ENCODE measurements at regions not wholly inside any gene's neighbourhood (a gene's known extent, or its start where the extent isn't known, plus 50 kb on each side); places are given as distances from the start of the nearest gene placed in this dataset.

DNA sequence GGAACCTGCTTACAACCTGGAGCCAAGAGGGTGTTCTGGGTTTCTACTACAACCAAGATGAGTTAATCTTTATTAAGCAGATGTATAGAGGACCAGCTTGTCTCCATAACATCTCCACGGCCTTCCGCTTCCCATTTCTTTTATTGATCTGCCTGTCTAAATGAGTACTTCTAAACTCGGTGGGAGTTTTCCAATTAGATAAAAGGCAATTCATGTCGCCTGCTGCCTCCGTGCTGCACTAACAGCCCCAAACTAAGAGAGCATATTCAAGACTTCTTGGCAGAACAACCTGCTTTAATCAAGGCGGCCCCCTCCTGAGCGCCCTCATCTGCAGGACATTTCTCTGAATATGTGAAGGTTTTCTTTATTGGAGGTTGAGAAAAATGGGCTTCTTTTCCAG, 270.1 kb downstream of the PDCD6IP start:
- H3K27ac ChIP-seq = no peak overlapping the region
- no peaks in the 10 kb centered on the region for H3K36me3 ChIP-seq
- intact Hi-C loops (cut with DNase I) = no loop called here
- no peak overlapping the region for H3K4me3 ChIP-seq
- ATAC-seq (no peak), DNase-seq (no peak)
- H3K27me3 ChIP-seq = no peaks in the 10 kb centered on the region
- TF ChIP-seq, protein P1, sequence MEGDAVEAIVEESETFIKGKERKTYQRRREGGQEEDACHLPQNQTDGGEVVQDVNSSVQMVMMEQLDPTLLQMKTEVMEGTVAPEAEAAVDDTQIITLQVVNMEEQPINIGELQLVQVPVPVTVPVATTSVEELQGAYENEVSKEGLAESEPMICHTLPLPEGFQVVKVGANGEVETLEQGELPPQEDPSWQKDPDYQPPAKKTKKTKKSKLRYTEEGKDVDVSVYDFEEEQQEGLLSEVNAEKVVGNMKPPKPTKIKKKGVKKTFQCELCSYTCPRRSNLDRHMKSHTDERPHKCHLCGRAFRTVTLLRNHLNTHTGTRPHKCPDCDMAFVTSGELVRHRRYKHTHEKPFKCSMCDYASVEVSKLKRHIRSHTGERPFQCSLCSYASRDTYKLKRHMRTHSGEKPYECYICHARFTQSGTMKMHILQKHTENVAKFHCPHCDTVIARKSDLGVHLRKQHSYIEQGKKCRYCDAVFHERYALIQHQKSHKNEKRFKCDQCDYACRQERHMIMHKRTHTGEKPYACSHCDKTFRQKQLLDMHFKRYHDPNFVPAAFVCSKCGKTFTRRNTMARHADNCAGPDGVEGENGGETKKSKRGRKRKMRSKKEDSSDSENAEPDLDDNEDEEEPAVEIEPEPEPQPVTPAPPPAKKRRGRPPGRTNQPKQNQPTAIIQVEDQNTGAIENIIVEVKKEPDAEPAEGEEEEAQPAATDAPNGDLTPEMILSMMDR (IDR thresholded peaks at IDR 0.05) = no peak
- no peaks in the 10 kb centered on the region for H3K4me1 ChIP-seq
- no peaks in the 10 kb centered on the region for H3K9me3 ChIP-seq

DNA sequence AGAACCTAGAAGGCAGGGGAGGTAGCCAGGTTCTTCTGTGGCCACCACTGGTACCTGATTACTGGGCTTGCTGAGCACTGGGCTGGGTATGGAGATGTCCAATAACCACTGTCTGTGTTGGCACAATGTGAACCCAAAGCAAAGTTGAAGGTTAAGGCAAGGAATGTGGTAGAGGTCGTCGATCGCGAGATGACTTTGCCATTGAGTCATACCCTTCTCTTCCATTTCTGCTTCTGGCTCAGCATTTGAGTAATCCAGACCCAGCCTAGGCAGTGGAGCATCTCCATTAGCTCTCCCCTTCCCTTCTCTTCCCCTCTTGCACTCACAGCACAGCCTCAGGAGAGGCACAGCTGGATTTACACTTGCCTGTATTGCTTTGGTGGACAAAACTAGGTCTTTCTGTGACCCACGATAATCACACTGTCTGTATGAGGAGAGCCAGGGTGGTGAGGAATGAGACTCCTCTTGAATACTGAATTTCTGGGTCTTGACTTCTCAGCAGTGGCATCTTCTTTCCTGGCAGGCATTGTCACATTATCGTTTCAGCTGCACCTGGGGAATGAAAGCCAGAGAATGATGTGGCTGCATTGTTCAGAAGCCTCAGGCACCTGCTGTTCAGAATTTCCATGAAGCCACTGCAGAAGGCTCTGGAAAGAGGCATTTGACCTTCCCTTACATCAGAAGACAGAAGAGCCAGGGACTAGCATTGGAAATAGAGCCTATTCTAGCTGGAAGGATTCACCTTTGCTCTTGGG, 272.6 kb downstream of the PDCD6IP start:
- Histone ChIP-seq H3K4me1 (no peaks in the 10 kb centered on the region), H3K36me3 (no peaks in the 10 kb centered on the region), H3K27me3 (no peaks in the 10 kb centered on the region), H3K4me3 (no peak overlapping the region), H3K27ac (no peak overlapping the region), H3K9me3 (no peaks in the 10 kb centered on the region)
- ATAC-seq = no peak
- intact Hi-C loops (cut with DNase I) = no loop called here
- TF ChIP-seq, protein P1 (IDR thresholded peaks at IDR 0.05) = no peak
- no peak for DNase-seq

DNA sequence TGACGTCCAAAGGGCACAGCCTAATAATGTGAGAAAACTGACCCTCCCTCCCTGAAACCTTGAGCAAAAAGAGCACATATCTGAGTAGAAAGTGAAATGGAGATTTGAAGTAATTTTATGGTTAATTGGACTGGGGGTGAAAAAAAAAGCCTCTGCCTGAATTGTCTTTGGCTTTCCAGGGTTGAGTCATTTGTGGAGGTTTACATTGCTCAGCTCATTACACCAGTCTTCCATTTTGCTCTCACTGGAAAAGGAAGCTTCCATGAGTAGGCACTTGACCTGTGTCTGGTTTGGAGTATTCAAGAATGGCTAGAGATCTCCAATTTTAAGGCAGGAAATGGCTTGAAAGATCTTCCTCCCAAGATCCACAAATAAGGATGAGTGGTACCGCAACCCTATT, 273.9 kb downstream of the PDCD6IP start:
- Histone ChIP-seq H3K4me1 (no peaks in the 10 kb centered on the region), H3K4me3 (no peak overlapping the region), H3K27ac (no peak overlapping the region), H3K36me3 (no peaks in the 10 kb centered on the region), H3K9me3 (no peaks in the 10 kb centered on the region), H3K27me3 (no peaks in the 10 kb centered on the region)
- no peak for DNase-seq
- ATAC-seq = no peak
- TF ChIP-seq, protein P1 (IDR thresholded peaks at IDR 0.05) = no peak
- intact Hi-C loops (cut with DNase I) = no loop called here

DNA sequence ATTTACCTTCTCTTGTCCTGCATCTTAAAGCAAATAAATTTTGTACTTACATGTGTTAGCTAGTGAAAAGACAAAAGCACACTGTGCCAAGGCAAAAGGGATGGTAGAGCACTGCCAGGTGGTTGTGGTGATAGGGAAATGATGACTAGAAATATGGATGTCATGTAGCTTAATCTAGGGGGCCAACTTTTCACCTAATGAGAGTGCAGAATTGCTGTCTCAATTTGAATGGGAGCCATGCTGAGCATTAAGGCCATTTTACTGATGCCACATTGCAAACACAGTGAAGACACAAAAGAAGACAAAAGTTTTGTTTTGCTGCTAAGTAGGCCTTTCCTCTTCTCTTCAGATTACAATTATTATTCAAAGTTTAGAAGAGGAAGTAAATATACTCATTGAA, 274.7 kb downstream of the PDCD6IP start:
- Histone ChIP-seq H3K4me3 (no peak overlapping the region), H3K36me3 (no peaks in the 10 kb centered on the region), H3K9me3 (no peaks in the 10 kb centered on the region), H3K27me3 (no peaks in the 10 kb centered on the region), H3K27ac (no peak overlapping the region), H3K4me1 (no peaks in the 10 kb centered on the region)
- ATAC-seq (no peak), DNase-seq (no peak)
- intact Hi-C loops (cut with DNase I) = no loop called here
- TF ChIP-seq, protein P1 (IDR thresholded peaks at IDR 0.05) = no peak

DNA sequence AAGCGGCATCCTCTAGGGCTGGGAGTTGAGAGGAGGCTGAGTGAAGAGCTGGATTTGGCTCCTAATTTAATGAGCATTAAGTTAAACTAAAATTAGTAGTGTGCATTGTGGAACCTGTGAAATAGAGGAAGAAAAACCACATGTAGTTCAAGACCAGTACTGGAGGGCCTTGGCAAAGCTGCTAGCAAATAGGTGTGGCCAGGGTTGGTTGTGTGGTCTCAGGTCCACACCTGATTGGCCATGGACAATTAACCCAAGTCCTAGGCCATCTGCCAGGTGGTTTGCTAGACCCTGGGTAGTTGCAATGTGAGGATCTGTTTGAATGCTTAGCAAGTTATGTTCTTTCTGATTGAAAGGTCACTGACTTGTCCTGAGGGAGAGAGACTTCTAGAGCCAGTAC, 275.5 kb downstream of the PDCD6IP start:
- Histone ChIP-seq H3K27me3 (no peaks in the 10 kb centered on the region), H3K27ac (no peak overlapping the region), H3K4me1 (no peaks in the 10 kb centered on the region), H3K9me3 (no peaks in the 10 kb centered on the region), H3K36me3 (no peaks in the 10 kb centered on the region), H3K4me3 (no peak overlapping the region)
- TF ChIP-seq, protein P1 (IDR thresholded peaks at IDR 0.05) = no peak
- intact Hi-C loops (cut with DNase I) = no loop called here
- ATAC-seq = no peak
- DNase-seq = no peak

Data from left lung (tissue), 4 donors.